ENCODE measurements at regions not wholly inside any gene's neighbourhood (a gene's known extent, or its start where the extent isn't known, plus 50 kb on each side); places are given as distances from the start of the nearest gene placed in this dataset.

DNA sequence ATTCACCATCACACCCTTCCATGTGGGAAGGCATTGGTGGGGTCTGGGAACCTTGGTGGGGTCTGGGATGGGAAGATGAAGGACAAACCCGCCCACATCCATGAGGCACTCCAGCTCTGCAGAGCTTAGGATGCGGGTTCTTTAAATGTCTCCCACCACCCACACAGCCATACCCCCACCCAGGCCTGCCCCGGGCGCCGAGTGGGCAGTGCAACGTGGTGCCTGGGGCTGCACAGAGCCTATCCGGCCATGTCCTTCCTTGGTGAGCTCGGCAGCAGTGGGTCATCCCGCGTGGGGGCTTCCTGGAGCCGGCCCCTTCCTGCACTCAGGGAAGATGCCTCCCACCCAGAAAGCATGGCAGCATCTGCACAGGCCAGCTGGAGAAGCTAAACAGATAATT lies 163.5 kb upstream of the TCERG1L start:
- Histone ChIP-seq H3K4me2 (ENCODE audit: low read depth, low read length) (no peak overlapping the region), H2AFZ (ENCODE audit: low read length) (no peak overlapping the region), H3K4me3 (ENCODE audit: low read length) (no peak overlapping the region), H3K27ac (ENCODE audit: low read length) (no peak overlapping the region), H3K4me1 (ENCODE audit: low read length) (no peaks in the 10 kb centered on the region), H3K9ac (ENCODE audit: low read length) (no peak overlapping the region), H4K20me1 (ENCODE audit: insufficient read depth, low read length) (no peaks in the 10 kb centered on the region), H3K9me3 (replicated peaks; ENCODE audit: insufficient read depth, low read length) (no peaks in the 10 kb centered on the region), H3F3A (ENCODE audit: insufficient read depth, low read length) (no peaks in the 10 kb centered on the region), H3K79me2 (ENCODE audit: low read length) (no peaks in the 10 kb centered on the region), H3K27me3 (replicated peaks; ENCODE audit: insufficient read depth, low read length) (no peaks in the 10 kb centered on the region; the same call in 1 of the 2 replicates), H3K9me2 (replicated peaks; ENCODE audit: insufficient read depth, low read length) (no peaks in the 10 kb centered on the region), H3K36me3 (replicated peaks; ENCODE audit: insufficient read depth, low read length) (no peaks in the 10 kb centered on the region)
- TF ChIP-seq EZH2 (optimal IDR thresholded peaks at IDR 0.05; ENCODE audit: low read depth, low read length), result no peak
- TF ChIP-seq EZH2phosphoT487 (IDR thresholded peaks at IDR 0.05; ENCODE audit: low read length), result no peak
- TF ChIP-seq, protein P1, sequence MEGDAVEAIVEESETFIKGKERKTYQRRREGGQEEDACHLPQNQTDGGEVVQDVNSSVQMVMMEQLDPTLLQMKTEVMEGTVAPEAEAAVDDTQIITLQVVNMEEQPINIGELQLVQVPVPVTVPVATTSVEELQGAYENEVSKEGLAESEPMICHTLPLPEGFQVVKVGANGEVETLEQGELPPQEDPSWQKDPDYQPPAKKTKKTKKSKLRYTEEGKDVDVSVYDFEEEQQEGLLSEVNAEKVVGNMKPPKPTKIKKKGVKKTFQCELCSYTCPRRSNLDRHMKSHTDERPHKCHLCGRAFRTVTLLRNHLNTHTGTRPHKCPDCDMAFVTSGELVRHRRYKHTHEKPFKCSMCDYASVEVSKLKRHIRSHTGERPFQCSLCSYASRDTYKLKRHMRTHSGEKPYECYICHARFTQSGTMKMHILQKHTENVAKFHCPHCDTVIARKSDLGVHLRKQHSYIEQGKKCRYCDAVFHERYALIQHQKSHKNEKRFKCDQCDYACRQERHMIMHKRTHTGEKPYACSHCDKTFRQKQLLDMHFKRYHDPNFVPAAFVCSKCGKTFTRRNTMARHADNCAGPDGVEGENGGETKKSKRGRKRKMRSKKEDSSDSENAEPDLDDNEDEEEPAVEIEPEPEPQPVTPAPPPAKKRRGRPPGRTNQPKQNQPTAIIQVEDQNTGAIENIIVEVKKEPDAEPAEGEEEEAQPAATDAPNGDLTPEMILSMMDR (IDR thresholded peaks at IDR 0.05; ENCODE audit: low read length), result no peak
- DNase-seq, result no peak

DNA sequence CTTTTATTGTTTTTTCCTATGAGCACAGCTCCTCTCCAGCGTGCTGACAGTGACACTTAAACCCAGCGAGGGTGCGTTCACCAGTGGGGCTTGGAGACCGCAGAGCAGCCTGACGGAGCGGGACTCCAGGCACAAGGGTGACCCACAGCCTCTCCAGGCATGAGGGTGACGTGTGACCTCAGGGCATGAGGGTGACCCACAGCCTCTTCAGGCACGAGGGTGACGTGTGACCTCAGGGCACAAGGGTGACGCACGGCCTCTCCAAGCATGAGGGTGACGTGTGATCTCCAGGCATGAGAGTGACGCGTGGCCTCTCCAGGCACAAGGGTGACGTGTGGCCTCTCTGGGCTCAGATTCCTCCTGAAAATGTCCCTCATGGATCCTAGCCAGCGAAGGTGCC lies 164.3 kb upstream of the TCERG1L start:
- no peaks in the 10 kb centered on the region for H3K79me2 ChIP-seq (ENCODE audit: low read length)
- H2AFZ ChIP-seq (ENCODE audit: low read length), result no peak overlapping the region
- no peak overlapping the region for H3K27ac ChIP-seq (ENCODE audit: low read length)
- H3F3A ChIP-seq (ENCODE audit: insufficient read depth, low read length), result no peaks in the 10 kb centered on the region
- no peaks in the 10 kb centered on the region for H3K4me1 ChIP-seq (ENCODE audit: low read length)
- no peaks in the 10 kb centered on the region for H3K9me2 ChIP-seq (replicated peaks; ENCODE audit: insufficient read depth, low read length)
- no peaks in the 10 kb centered on the region for H4K20me1 ChIP-seq (ENCODE audit: insufficient read depth, low read length)
- no peaks in the 10 kb centered on the region for H3K36me3 ChIP-seq (replicated peaks; ENCODE audit: insufficient read depth, low read length)
- H3K27me3 ChIP-seq (replicated peaks; ENCODE audit: insufficient read depth, low read length), result no peaks in the 10 kb centered on the region; the same call in 1 of the 2 replicates
- DNase-seq, result no peak
- H3K9ac ChIP-seq (ENCODE audit: low read length), result no peak overlapping the region
- TF ChIP-seq EZH2 (optimal IDR thresholded peaks at IDR 0.05; ENCODE audit: low read depth, low read length), result no peak
- TF ChIP-seq, protein P1 (IDR thresholded peaks at IDR 0.05; ENCODE audit: low read length), result no peak
- TF ChIP-seq EZH2phosphoT487 (IDR thresholded peaks at IDR 0.05; ENCODE audit: low read length), result no peak
- no peak overlapping the region for H3K4me3 ChIP-seq (ENCODE audit: low read length)
- no peaks in the 10 kb centered on the region for H3K9me3 ChIP-seq (replicated peaks; ENCODE audit: insufficient read depth, low read length)
- H3K4me2 ChIP-seq (ENCODE audit: low read depth, low read length), result no peak overlapping the region

DNA sequence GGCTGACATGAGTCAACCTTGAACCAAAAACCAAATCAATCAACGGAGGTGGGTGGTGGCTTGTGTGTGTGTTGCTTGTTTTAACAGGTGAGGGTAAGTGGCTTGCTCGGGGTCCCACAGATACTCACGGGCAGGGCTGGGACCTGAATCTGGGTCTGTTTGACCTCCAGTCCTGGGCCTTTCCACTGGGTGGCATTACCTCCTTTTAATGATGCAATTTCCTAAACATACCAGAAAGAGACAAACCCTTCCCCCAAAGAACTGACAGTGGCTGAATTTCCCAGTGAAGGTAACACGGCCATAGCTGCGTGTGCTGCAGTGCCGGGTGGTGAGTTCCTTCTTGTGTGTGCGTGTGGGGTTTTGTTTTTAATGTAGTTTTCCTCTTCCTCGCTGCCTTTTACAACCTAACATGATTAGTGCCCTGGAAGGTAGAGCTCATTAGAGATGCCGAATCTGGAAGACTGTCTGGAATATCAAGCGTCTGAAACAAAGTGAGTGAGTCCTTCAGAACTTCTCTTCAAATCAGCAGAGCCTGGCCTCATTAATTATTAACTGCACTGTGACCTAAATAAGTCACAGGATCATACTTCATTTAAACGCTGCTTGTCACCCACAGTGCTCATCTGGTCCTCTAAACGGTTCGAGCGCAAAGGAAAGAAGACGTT lies 166.1 kb upstream of the TCERG1L start:
- Histone ChIP-seq H2AFZ (ENCODE audit: low read length) (no peak overlapping the region), H3K27ac (ENCODE audit: low read length) (no peak overlapping the region), H3K27me3 (replicated peaks; ENCODE audit: insufficient read depth, low read length) (no peaks in the 10 kb centered on the region), H3K36me3 (replicated peaks; ENCODE audit: insufficient read depth, low read length) (no peaks in the 10 kb centered on the region), H3K9ac (ENCODE audit: low read length) (no peak overlapping the region), H4K20me1 (ENCODE audit: insufficient read depth, low read length) (no peaks in the 10 kb centered on the region), H3F3A (ENCODE audit: insufficient read depth, low read length) (no peaks in the 10 kb centered on the region), H3K4me3 (ENCODE audit: low read length) (no peak overlapping the region), H3K4me2 (ENCODE audit: low read depth, low read length) (no peak overlapping the region), H3K9me2 (replicated peaks; ENCODE audit: insufficient read depth, low read length) (no peaks in the 10 kb centered on the region), H3K4me1 (ENCODE audit: low read length) (no peaks in the 10 kb centered on the region), H3K9me3 (replicated peaks; ENCODE audit: insufficient read depth, low read length) (no peaks in the 10 kb centered on the region), H3K79me2 (ENCODE audit: low read length) (no peaks in the 10 kb centered on the region)
- TF ChIP-seq, protein P1 (IDR thresholded peaks at IDR 0.05; ENCODE audit: low read length), result no peak
- TF ChIP-seq EZH2 (optimal IDR thresholded peaks at IDR 0.05; ENCODE audit: low read depth, low read length) (no peak), EZH2phosphoT487 (IDR thresholded peaks at IDR 0.05; ENCODE audit: low read length) (no peak)
- DNase-seq, result no peak

Data from MM.1S (cell line).